HepG2 (cell line): ENCODE measurements at regions not wholly inside any gene's neighbourhood (a gene's known extent, or its start where the extent isn't known, plus 50 kb on each side); places are given as distances from the start of the nearest gene placed in this dataset.

ENCODE experiments used
- BCLAF1 ChIP-seq: fragments of 450-650 bp; IDR thresholded peaks from 2 replicates; pipeline ENCODE4 v1.6.1; 2017; ENCODE audit warnings: mild to moderate bottlenecking
- CHD4 ChIP-seq: fragments of 200-600 bp; sonication (generic); IDR thresholded peaks from 2 replicates; pipeline ENCODE4 v1.7.0; 2017; ENCODE audit warnings: mild to moderate bottlenecking, low read length, borderline replicate concordance
- CREB3 ChIP-seq: sonication (generic); formaldehyde crosslinking; IDR thresholded peaks from 2 replicates; pipeline ENCODE4 v1.5.0; 2020; ENCODE audit warnings: missing genetic modification reagents
- CTCF ChIP-seq: sonication (generic); formaldehyde crosslinking; IDR thresholded peaks from 2 replicates; pipeline ENCODE4 v1.5.0; 2020; ENCODE audit warnings: mild to moderate bottlenecking, missing genetic modification reagents, moderate library complexity
- ELF1 ChIP-seq: sonication (generic); formaldehyde crosslinking; IDR thresholded peaks from 2 replicates; pipeline ENCODE4 v1.4.0; 2020; ENCODE audit warnings: missing genetic modification reagents
- HMGXB3 ChIP-seq: sonication (generic); formaldehyde crosslinking; IDR thresholded peaks from 2 replicates; pipeline ENCODE4 v1.4.0; 2020; ENCODE audit warnings: missing genetic modification reagents, borderline replicate concordance
- KLF12 ChIP-seq: sonication (generic); formaldehyde crosslinking; IDR thresholded peaks from 2 replicates; pipeline ENCODE4 v1.4.0; 2020; ENCODE audit warnings: missing genetic modification reagents, borderline replicate concordance
- MAX ChIP-seq: IDR thresholded peaks from 2 replicates; pipeline ENCODE4 v1.6.1; 2012; ENCODE audit warnings: inconsistent platforms
- MXD4 ChIP-seq: IDR thresholded peaks from 2 replicates; pipeline ENCODE4 v1.6.1; 2016; ENCODE audit warnings: mild to moderate bottlenecking, missing biosample characterization, missing genetic modification reagents
- RAD21 ChIP-seq: fragments of 450-650 bp; formaldehyde crosslinking; IDR thresholded peaks from 2 replicates; pipeline ENCODE4 v1.5.0; 2020; ENCODE audit warnings: mild to moderate bottlenecking
- RNF2 ChIP-seq: fragments of 450-650 bp; conservative IDR thresholded peaks from 2 replicates; pipeline ENCODE4 v1.6.1; 2016; ENCODE audit warnings: low read depth
- ZFP37 ChIP-seq: sonication (generic); formaldehyde crosslinking; IDR thresholded peaks from 2 replicates; pipeline ENCODE4 v1.4.0; 2020; ENCODE audit warnings: missing genetic modification reagents, borderline replicate concordance
- ZNF331 ChIP-seq: sonication (generic); formaldehyde crosslinking; IDR thresholded peaks from 2 replicates; pipeline ENCODE4 v1.4.0; 2020; ENCODE audit warnings: missing genetic modification reagents

GRCh38 chr3:35394905-35395304 is 244.4 kb upstream of the ARPP21 start:
- TF ChIP-seq MAX (no peak), CREB3 (no peak), ELF1 (CRISPR knock-in tag) (no peak), HMGXB3 (CRISPR knock-in tag) (no peak), ZNF331 (CRISPR knock-in tag) (no peak), CHD4 (no peak), KLF12 (no peak), ZFP37 (no peak), RNF2 (no peak), MXD4 (CRISPR knock-in tag) (no peak), CTCF (CRISPR knock-in tag) (no peak), BCLAF1 (no peak), RAD21 (no peak)
